ENCODE measurements at regions not wholly inside any gene's neighbourhood (a gene's known extent, or its start where the extent isn't known, plus 50 kb on each side); places are given as distances from the start of the nearest gene placed in this dataset.

DNA sequence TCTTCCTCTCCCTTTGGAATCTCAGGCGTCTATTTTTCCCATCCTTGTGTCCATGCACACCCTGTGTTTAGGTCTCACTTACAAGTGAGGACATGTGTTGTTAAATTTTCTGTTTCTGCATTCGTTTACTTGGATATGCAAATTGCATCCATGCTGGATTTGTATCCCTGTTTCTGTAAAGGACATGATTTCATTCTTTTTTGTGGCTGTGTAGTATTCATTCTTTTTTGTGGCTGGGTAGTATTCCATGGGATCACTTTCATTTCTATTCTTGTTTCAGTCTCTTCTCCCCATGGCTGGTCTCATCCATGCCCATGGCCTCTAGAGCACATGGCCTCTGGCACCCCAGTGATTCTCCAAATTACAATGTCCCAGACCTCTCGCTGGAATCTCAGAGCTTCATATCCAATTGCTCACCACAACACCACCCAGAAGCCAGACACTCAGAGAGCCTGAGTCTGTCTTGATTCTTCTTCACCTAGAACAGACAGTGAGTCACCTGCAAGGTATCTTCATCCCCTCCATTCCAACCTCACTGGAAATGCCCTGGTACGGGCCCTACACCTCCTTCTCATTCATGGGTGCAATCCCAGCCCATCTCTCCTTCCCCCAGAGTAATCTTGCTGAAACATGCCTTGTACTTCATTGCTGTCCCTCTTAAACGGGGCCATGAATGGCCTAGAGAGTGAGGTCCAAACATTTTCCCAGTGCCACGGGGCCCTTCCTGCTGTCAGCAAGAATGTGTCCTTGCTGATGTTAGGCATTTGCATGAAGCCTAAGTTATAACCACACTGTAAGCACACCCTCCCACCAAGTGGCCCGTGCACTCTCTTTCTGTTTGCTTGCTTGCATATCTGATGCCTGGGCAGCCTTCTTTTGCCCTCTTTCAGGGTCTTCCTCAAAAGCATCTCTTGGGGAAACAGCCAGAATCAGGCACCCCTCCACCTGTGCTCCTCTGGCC, 476.2 kb upstream of the TSHZ3 start:
- Histone ChIP-seq H3K4me3 (replicated peaks; ENCODE audit: low read depth, low read length) (no peak overlapping the region), H3K36me3 (ENCODE audit: control insufficient read depth, insufficient read depth, low read length) (no peaks in the 10 kb centered on the region), H3K27me3 (replicated peaks; ENCODE audit: control insufficient read depth, insufficient read depth, low read length) (no peaks in the 10 kb centered on the region)
- no peak for DNase-seq (ENCODE audit: extremely low read depth, insufficient read length)
- TF ChIP-seq, protein P1, sequence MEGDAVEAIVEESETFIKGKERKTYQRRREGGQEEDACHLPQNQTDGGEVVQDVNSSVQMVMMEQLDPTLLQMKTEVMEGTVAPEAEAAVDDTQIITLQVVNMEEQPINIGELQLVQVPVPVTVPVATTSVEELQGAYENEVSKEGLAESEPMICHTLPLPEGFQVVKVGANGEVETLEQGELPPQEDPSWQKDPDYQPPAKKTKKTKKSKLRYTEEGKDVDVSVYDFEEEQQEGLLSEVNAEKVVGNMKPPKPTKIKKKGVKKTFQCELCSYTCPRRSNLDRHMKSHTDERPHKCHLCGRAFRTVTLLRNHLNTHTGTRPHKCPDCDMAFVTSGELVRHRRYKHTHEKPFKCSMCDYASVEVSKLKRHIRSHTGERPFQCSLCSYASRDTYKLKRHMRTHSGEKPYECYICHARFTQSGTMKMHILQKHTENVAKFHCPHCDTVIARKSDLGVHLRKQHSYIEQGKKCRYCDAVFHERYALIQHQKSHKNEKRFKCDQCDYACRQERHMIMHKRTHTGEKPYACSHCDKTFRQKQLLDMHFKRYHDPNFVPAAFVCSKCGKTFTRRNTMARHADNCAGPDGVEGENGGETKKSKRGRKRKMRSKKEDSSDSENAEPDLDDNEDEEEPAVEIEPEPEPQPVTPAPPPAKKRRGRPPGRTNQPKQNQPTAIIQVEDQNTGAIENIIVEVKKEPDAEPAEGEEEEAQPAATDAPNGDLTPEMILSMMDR (IDR thresholded peaks at IDR 0.05; ENCODE audit: insufficient read depth, low read length, poor library complexity, severe bottlenecking) = no peak

GRCh38 chr19:31826325-31826724, 477.1 kb upstream of the TSHZ3 start:
- H3K4me3 ChIP-seq (replicated peaks; ENCODE audit: low read depth, low read length) = no peak overlapping the region
- TF ChIP-seq, protein P1 (IDR thresholded peaks at IDR 0.05; ENCODE audit: insufficient read depth, low read length, poor library complexity, severe bottlenecking) = no peak
- no peaks in the 10 kb centered on the region for H3K27me3 ChIP-seq (replicated peaks; ENCODE audit: control insufficient read depth, insufficient read depth, low read length)
- DNase-seq (ENCODE audit: extremely low read depth, insufficient read length) = no peak
- H3K36me3 ChIP-seq (ENCODE audit: control insufficient read depth, insufficient read depth, low read length) = no peaks in the 10 kb centered on the region

GRCh38 chr19:31831421-31832175, 482.4 kb upstream of the TSHZ3 start:
- Histone ChIP-seq H3K4me3 (replicated peaks; ENCODE audit: low read depth, low read length) (no peak overlapping the region), H3K36me3 (ENCODE audit: control insufficient read depth, insufficient read depth, low read length) (no peaks in the 10 kb centered on the region), H3K27me3 (replicated peaks; ENCODE audit: control insufficient read depth, insufficient read depth, low read length) (no peaks in the 10 kb centered on the region)
- DNase-seq (ENCODE audit: extremely low read depth, insufficient read length) = no peak
- TF ChIP-seq, protein P1 (IDR thresholded peaks at IDR 0.05; ENCODE audit: insufficient read depth, low read length, poor library complexity, severe bottlenecking) = no peak

GRCh38 chr19:31832176-31832548, 482.9 kb upstream of the TSHZ3 start:
- no peak for DNase-seq (ENCODE audit: extremely low read depth, insufficient read length)
- no peaks in the 10 kb centered on the region for H3K27me3 ChIP-seq (replicated peaks; ENCODE audit: control insufficient read depth, insufficient read depth, low read length)
- no peak overlapping the region for H3K4me3 ChIP-seq (replicated peaks; ENCODE audit: low read depth, low read length)
- H3K36me3 ChIP-seq (ENCODE audit: control insufficient read depth, insufficient read depth, low read length) = no peaks in the 10 kb centered on the region
- TF ChIP-seq, protein P1 (IDR thresholded peaks at IDR 0.05; ENCODE audit: insufficient read depth, low read length, poor library complexity, severe bottlenecking) = no peak

DNA sequence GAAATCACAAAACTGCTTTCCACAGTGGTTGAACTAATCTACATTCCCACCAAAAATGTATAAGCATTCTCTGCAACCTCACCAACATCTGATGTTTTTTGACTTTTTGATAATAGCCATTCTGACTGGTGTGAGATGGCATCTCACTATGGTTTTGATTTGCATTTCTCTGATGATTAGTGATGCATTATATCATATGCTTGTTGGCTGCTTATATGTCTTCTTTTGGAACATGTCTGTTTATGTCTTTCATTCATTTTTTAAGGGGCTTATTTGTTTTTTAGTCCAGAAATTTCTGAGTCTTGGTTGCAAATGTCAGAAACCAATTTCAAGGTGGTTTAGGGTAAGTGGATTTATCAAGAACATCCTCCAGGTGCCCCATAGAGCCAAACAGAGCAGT, 484.8 kb upstream of the TSHZ3 start:
- no peak for DNase-seq (ENCODE audit: extremely low read depth, insufficient read length)
- TF ChIP-seq, protein P1 (IDR thresholded peaks at IDR 0.05; ENCODE audit: insufficient read depth, low read length, poor library complexity, severe bottlenecking) = no peak
- no peaks in the 10 kb centered on the region for H3K36me3 ChIP-seq (ENCODE audit: control insufficient read depth, insufficient read depth, low read length)
- H3K27me3 ChIP-seq (replicated peaks; ENCODE audit: control insufficient read depth, insufficient read depth, low read length) = no peaks in the 10 kb centered on the region
- H3K4me3 ChIP-seq (replicated peaks; ENCODE audit: low read depth, low read length) = no peak overlapping the region
